ENCODE measurements at regions not wholly inside any gene's neighbourhood (a gene's known extent, or its start where the extent isn't known, plus 50 kb on each side); places are given as distances from the start of the nearest gene placed in this dataset.

DNA sequence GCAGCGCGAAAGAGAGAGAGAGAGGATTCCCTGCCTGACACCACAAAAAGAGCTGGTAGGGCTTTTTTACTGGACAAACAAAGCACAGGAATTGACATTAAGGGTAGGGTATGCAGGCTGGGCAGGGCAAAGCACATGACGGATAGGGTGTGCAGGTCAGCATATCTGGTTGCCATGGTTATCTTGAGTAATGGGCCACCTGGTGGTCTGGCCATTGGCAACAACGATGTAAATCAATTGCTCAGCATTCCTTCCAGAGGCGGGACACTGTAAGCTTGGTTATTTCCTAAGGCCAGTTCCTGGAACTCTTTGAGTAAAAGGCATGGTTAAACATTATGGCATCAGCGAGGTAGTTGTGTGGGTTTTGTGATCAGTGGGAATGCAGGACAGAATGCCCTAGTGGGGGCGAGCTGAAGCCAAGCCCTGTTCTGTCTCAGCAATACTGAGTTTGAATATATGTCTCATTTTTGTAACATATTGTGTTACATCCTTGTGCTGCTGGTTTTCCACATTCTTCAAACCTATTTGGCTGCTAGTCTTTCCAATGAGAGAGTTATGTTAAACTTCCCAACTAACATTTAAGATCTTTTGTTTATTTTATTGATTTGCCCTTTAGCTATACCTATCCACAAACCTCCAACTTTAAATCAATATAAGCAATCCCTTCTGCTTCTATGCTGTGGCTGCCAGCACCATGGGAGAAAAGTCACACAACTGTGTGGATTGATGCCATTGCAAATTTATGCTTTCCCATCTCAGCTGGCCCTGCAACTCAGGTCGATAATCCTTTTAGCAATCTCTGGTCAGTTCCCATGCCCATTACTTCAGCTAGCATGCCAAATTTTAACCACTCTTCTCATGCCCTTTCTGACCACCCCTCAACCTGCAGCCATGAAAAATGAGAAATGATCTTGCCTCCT, 396.7 kb upstream of the PDE3A start:
- intact Hi-C loops (cut with micrococcal nuclease; ENCODE audit: unreplicated experiment) (no loop called here), in situ Hi-C loops (cut with HindIII; ENCODE audit: low pct_unique_long_range_greater_than_20kb, low sequenced_read_pairs) (no loop called here)
- CTCF ChIA-PET, result no interaction called here
- no peak overlapping the region for H3K4me3 ChIP-seq (ENCODE audit: low read depth in 2 of 2, low read length in 2 of 2)
- POLR2A ChIA-PET, result interaction anchor here (0.6 kb wide), 1 partner anchor 1040 kb away, joined by 3 read pairs; no protein-coding TSS in a partner anchor
- no peaks in the 10 kb centered on the region for H3K36me3 ChIP-seq (ENCODE audit: control insufficient read depth, insufficient read depth, low read length)
- no peaks in the 10 kb centered on the region for H3K4me1 ChIP-seq (ENCODE audit: control insufficient read depth, insufficient read depth, low read length)
- no peaks in the 10 kb centered on the region for H3K9me3 ChIP-seq (ENCODE audit: control insufficient read depth, insufficient read depth, low read depth, low read length)
- H3K27me3 ChIP-seq (ENCODE audit: control insufficient read depth, insufficient read depth, low read length), result no peaks in the 10 kb centered on the region
- DNase-seq (ENCODE audit: low read depth, low spot score) (no peak), ATAC-seq (no peak)
- no peak for TF ChIP-seq POLR2AphosphoS5 (IDR thresholded peaks at IDR 0.05; ENCODE audit: low read depth, low read length)
- no peak for TF ChIP-seq TCF7L2 (IDR thresholded peaks at IDR 0.05; ENCODE audit: low read depth, low read length)
- TF ChIP-seq, protein P1, sequence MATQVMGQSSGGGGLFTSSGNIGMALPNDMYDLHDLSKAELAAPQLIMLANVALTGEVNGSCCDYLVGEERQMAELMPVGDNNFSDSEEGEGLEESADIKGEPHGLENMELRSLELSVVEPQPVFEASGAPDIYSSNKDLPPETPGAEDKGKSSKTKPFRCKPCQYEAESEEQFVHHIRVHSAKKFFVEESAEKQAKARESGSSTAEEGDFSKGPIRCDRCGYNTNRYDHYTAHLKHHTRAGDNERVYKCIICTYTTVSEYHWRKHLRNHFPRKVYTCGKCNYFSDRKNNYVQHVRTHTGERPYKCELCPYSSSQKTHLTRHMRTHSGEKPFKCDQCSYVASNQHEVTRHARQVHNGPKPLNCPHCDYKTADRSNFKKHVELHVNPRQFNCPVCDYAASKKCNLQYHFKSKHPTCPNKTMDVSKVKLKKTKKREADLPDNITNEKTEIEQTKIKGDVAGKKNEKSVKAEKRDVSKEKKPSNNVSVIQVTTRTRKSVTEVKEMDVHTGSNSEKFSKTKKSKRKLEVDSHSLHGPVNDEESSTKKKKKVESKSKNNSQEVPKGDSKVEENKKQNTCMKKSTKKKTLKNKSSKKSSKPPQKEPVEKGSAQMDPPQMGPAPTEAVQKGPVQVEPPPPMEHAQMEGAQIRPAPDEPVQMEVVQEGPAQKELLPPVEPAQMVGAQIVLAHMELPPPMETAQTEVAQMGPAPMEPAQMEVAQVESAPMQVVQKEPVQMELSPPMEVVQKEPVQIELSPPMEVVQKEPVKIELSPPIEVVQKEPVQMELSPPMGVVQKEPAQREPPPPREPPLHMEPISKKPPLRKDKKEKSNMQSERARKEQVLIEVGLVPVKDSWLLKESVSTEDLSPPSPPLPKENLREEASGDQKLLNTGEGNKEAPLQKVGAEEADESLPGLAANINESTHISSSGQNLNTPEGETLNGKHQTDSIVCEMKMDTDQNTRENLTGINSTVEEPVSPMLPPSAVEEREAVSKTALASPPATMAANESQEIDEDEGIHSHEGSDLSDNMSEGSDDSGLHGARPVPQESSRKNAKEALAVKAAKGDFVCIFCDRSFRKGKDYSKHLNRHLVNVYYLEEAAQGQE (IDR thresholded peaks at IDR 0.05; ENCODE audit: insufficient read depth in 1 of 2, low read depth in 2 of 2, low read length in 1 of 2), result no peak
- TF ChIP-seq, protein P2, sequence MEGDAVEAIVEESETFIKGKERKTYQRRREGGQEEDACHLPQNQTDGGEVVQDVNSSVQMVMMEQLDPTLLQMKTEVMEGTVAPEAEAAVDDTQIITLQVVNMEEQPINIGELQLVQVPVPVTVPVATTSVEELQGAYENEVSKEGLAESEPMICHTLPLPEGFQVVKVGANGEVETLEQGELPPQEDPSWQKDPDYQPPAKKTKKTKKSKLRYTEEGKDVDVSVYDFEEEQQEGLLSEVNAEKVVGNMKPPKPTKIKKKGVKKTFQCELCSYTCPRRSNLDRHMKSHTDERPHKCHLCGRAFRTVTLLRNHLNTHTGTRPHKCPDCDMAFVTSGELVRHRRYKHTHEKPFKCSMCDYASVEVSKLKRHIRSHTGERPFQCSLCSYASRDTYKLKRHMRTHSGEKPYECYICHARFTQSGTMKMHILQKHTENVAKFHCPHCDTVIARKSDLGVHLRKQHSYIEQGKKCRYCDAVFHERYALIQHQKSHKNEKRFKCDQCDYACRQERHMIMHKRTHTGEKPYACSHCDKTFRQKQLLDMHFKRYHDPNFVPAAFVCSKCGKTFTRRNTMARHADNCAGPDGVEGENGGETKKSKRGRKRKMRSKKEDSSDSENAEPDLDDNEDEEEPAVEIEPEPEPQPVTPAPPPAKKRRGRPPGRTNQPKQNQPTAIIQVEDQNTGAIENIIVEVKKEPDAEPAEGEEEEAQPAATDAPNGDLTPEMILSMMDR (IDR thresholded peaks at IDR 0.05), result no peak
- no peak for TF ChIP-seq SIN3A (IDR thresholded peaks at IDR 0.05; ENCODE audit: borderline replicate concordance, insufficient read depth, low read depth, low read length)
- H3K27ac ChIP-seq (ENCODE audit: low read length), result no peak overlapping the region
- no TSS peak for BruUV-seq (replicated peaks)

DNA sequence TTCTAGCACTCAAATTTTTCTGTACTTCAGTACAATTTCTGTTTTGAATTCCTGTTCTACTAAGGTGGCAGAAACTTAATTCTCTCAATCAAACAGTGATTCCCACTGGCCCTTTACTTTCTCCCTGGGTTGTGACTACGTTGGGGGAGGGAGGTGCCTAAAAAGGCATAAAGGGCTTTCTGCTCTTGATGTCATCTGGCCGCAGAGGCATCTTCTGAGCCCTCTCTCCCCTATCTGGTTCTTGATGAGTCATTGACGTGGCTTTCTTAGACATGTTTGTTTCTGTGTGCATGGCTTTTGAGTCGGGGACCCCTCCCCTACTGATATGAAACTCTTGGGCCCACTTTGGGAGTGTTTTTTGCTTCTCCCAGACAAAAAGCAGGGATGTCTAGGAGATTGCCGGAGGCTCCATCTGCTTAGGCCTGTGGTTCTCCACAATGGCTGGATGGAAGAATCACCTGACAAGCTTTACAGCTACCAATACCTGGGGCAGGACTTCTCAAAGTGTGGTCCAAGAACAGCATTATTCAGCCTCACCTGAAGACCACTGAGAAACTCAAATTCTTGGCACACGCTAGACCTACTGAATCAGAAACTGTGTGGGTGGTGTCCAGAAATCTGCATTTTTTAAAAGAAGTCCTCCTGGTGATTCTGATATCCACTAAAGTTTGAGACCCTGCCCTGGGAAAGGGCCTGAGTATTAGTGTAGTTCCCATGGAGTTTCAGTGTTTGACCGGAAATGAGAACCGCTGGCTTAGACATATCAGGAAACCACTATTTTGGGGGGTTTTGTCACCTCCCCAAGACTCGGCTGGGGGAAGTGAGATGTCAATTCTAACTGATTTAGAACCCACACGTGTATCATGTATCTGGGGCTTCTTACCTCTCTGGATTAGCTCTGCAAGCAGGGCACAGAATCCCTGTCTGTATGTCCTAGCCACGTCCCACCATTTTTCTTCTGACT, 395.7 kb upstream of the PDE3A start:
- Histone ChIP-seq H3K36me3 (ENCODE audit: control insufficient read depth, insufficient read depth, low read length) (no peaks in the 10 kb centered on the region), H3K27ac (ENCODE audit: low read length) (no peak overlapping the region), H3K4me3 (ENCODE audit: low read depth in 2 of 2, low read length in 2 of 2) (no peak overlapping the region), H3K9me3 (ENCODE audit: control insufficient read depth, insufficient read depth, low read depth, low read length) (no peaks in the 10 kb centered on the region), H3K27me3 (ENCODE audit: control insufficient read depth, insufficient read depth, low read length) (no peaks in the 10 kb centered on the region), H3K4me1 (ENCODE audit: control insufficient read depth, insufficient read depth, low read length) (no peaks in the 10 kb centered on the region)
- intact Hi-C loops (cut with micrococcal nuclease; ENCODE audit: unreplicated experiment), result no loop called here
- no peak for TF ChIP-seq TCF7L2 (IDR thresholded peaks at IDR 0.05; ENCODE audit: low read depth, low read length)
- TF ChIP-seq SIN3A (IDR thresholded peaks at IDR 0.05; ENCODE audit: borderline replicate concordance, insufficient read depth, low read depth, low read length), result no peak
- TF ChIP-seq, protein P2 (IDR thresholded peaks at IDR 0.05), result no peak
- TF ChIP-seq POLR2AphosphoS5 (IDR thresholded peaks at IDR 0.05; ENCODE audit: low read depth, low read length), result no peak
- no peak for DNase-seq (ENCODE audit: low read depth, low spot score)
- BruUV-seq (replicated peaks), result no TSS peak
- ATAC-seq, result no peak
- in situ Hi-C loops (cut with HindIII; ENCODE audit: low pct_unique_long_range_greater_than_20kb, low sequenced_read_pairs), result no loop called here
- ChIA-PET CTCF (no interaction called here), POLR2A (interaction anchor here (0.6 kb wide), 1 partner anchor 1041 kb away, joined by 3 read pairs; no protein-coding TSS in a partner anchor)
